Peyer's patch (tissue), 4 donors: ENCODE measurements at regions not wholly inside any gene's neighbourhood (a gene's known extent, or its start where the extent isn't known, plus 50 kb on each side); places are given as distances from the start of the nearest gene placed in this dataset.

Experiments used
- CTCF ChIP-seq, 6 experiments: fragments of 450-650 bp in 4 of 6; fragments of 200-600 bp in 2 of 6; sonication (generic) in 1 of 6; IDR thresholded peaks; one replicate each; pipeline ENCODE4 v1.5.1; 2017 to 2019; ENCODE audit warnings: antibody characterized with exemption in 6 of 6, mild to moderate bottlenecking in 3 of 6, moderate library complexity in 1 of 6
- POLR2A ChIP-seq, 2 donors: fragments of 450-650 bp; IDR thresholded peaks; one replicate each; pipeline ENCODE4 v1.5.1; 2017; ENCODE audit warnings: antibody characterized with exemption in 2 of 2, mild to moderate bottlenecking in 2 of 2, moderate library complexity in 2 of 2

GRCh38 chr13:105952233-105952972, 583.1 kb downstream of the EFNB2 start:
- no peak for TF ChIP-seq CTCF (IDR thresholded peaks at IDR 0.05)
- no peak for TF ChIP-seq POLR2A (IDR thresholded peaks at IDR 0.05)
